ENCODE measurements at regions not wholly inside any gene's neighbourhood (a gene's known extent, or its start where the extent isn't known, plus 50 kb on each side); places are given as distances from the start of the nearest gene placed in this dataset.

GRCh38 chr2:207428573-207428972, 101.2 kb upstream of the CREB1 start:
- H3K9me2 ChIP-seq = no peaks in the 10 kb centered on the region
- no peak for DNase-seq
- no peaks in the 10 kb centered on the region for H3K79me2 ChIP-seq (ENCODE audit: insufficient read depth)
- 100% methylated on average over 1 of the region's 1 CpG for WGBS (ENCODE audit: low lambda C conversion rate)
- no peaks in the 10 kb centered on the region for H3K36me3 ChIP-seq (replicated peaks in 1 of 2; ENCODE audit: control insufficient read depth in 1 of 2, insufficient read depth in 2 of 2, low read length in 1 of 2)
- no peaks in the 10 kb centered on the region for H3K27me3 ChIP-seq (ENCODE audit: insufficient read depth)
- H3F3A ChIP-seq (replicated peaks; ENCODE audit: insufficient read depth) = no peaks in the 10 kb centered on the region
- ChIA-PET CTCF (no interaction called here), POLR2A (no interaction called here)
- peaks cover 0 to 2% of the 10 kb centered on the region in 2 experiments; a peak in 1 of 4 replicates for H3K4me1 ChIP-seq (ENCODE audit: control insufficient read depth in 1 of 2, insufficient read depth in 2 of 2, low read depth in 1 of 2, low read length in 1 of 2)
- H3K27ac ChIP-seq (ENCODE audit: low read depth in 2 of 2, low read length in 1 of 2) = no peak overlapping the region
- no peaks in the 10 kb centered on the region; the same call in 1 of the 2 replicates for H3K9me3 ChIP-seq
- no peak overlapping the region for H3K4me2 ChIP-seq
- H3K9ac ChIP-seq = no peak overlapping the region
- TF ChIP-seq JUND (IDR thresholded peaks at IDR 0.05) (no peak), TEAD4 (IDR thresholded peaks at IDR 0.05; ENCODE audit: borderline replicate concordance, insufficient read depth) (no peak), EP300 (IDR thresholded peaks at IDR 0.05; ENCODE audit: borderline replicate concordance in 1 of 2, low read depth in 1 of 2, low read length in 1 of 2) (no peak), RXRA (IDR thresholded peaks at IDR 0.05; ENCODE audit: borderline replicate concordance, low read depth) (no peak), TCF12 (IDR thresholded peaks at IDR 0.05) (no peak), NRF1 (IDR thresholded peaks at IDR 0.05; ENCODE audit: low read depth, low read length) (no peak), MAX (IDR thresholded peaks at IDR 0.05; ENCODE audit: low read depth) (no peak)
- H2AFZ ChIP-seq (ENCODE audit: low read depth) = no peak overlapping the region
- H4K20me1 ChIP-seq (ENCODE audit: insufficient read depth) = no peaks in the 10 kb centered on the region
- no peak overlapping the region for H3K4me3 ChIP-seq (ENCODE audit: low read depth in 2 of 2, low read length in 1 of 2)

GRCh38 chr2:207432453-207432852, 97.3 kb upstream of the CREB1 start:
- no peaks in the 10 kb centered on the region for H3F3A ChIP-seq (replicated peaks; ENCODE audit: insufficient read depth)
- H4K20me1 ChIP-seq (ENCODE audit: insufficient read depth) = no peaks in the 10 kb centered on the region
- no peak overlapping the region for H3K4me3 ChIP-seq (ENCODE audit: low read depth in 2 of 2, low read length in 1 of 2)
- H3K9me3 ChIP-seq = no peaks in the 10 kb centered on the region
- no peak for TF ChIP-seq RXRA (IDR thresholded peaks at IDR 0.05; ENCODE audit: borderline replicate concordance, low read depth)
- H3K4me1 ChIP-seq (ENCODE audit: control insufficient read depth in 1 of 2, insufficient read depth in 2 of 2, low read depth in 1 of 2, low read length in 1 of 2) = peaks cover 0 to 19% of the 10 kb centered on the region in 2 experiments; a peak in 2 of 4 replicates
- H3K9me2 ChIP-seq = no peaks in the 10 kb centered on the region
- no peak overlapping the region for H3K4me2 ChIP-seq
- no peak for DNase-seq
- no peak overlapping the region for H3K9ac ChIP-seq
- no peaks in the 10 kb centered on the region for H3K36me3 ChIP-seq (replicated peaks in 1 of 2; ENCODE audit: control insufficient read depth in 1 of 2, insufficient read depth in 2 of 2, low read length in 1 of 2)
- peak overlapping the region in 1 of 2 experiments; percentile 8; a peak in 1 of 4 replicates for H3K27ac ChIP-seq (ENCODE audit: low read depth in 2 of 2, low read length in 1 of 2)
- ChIA-PET CTCF (no interaction called here), POLR2A (no interaction called here)
- no peaks in the 10 kb centered on the region for H3K79me2 ChIP-seq (ENCODE audit: insufficient read depth)
- no peaks in the 10 kb centered on the region for H3K27me3 ChIP-seq (ENCODE audit: insufficient read depth)
- 64% methylated on average over 3 of the region's 3 CpGs for WGBS (ENCODE audit: low lambda C conversion rate)
- H2AFZ ChIP-seq (ENCODE audit: low read depth) = no peak overlapping the region

GRCh38 chr2:207434306-207434705, 95.5 kb upstream of the CREB1 start:
- H3K4me3 ChIP-seq (ENCODE audit: low read depth in 2 of 2, low read length in 1 of 2) = no peak overlapping the region
- H3K9me3 ChIP-seq = no peaks in the 10 kb centered on the region
- no peak overlapping the region for H3K9ac ChIP-seq
- no peak for DNase-seq
- H3K79me2 ChIP-seq (ENCODE audit: insufficient read depth) = no peaks in the 10 kb centered on the region
- H3K36me3 ChIP-seq (replicated peaks in 1 of 2; ENCODE audit: control insufficient read depth in 1 of 2, insufficient read depth in 2 of 2, low read length in 1 of 2) = no peaks in the 10 kb centered on the region
- no peaks in the 10 kb centered on the region for H4K20me1 ChIP-seq (ENCODE audit: insufficient read depth)
- no peaks in the 10 kb centered on the region for H3K27me3 ChIP-seq (ENCODE audit: insufficient read depth)
- 90% methylated on average over 1 of the region's 1 CpG for WGBS (ENCODE audit: low lambda C conversion rate)
- no peaks in the 10 kb centered on the region for H3F3A ChIP-seq (replicated peaks; ENCODE audit: insufficient read depth)
- H3K4me1 ChIP-seq (ENCODE audit: control insufficient read depth in 1 of 2, insufficient read depth in 2 of 2, low read depth in 1 of 2, low read length in 1 of 2) = peaks cover 0 to 28% of the 10 kb centered on the region in 2 experiments; a peak in 2 of 4 replicates
- H3K27ac ChIP-seq (ENCODE audit: low read depth in 2 of 2, low read length in 1 of 2) = no peak overlapping the region; a peak in 1 of 4 replicates
- CTCF ChIA-PET = interaction anchor here (0.9 to 1.3 kb wide), 3 partner anchors 11 to 453 kb away, joined by 3 to 5 read pairs (median 3); no protein-coding TSS in a partner anchor
- H3K9me2 ChIP-seq = no peaks in the 10 kb centered on the region
- H2AFZ ChIP-seq (ENCODE audit: low read depth) = no peak overlapping the region
- POLR2A ChIA-PET = interaction anchor here (0.7 kb wide), 1 partner anchor 268 kb away, joined by 3 read pairs; the partner anchor contains the start of gene KLF7
- no peak overlapping the region for H3K4me2 ChIP-seq
- TF ChIP-seq NFIC (IDR thresholded peaks at IDR 0.05; ENCODE audit: borderline replicate concordance) (no peak), ELF1 (IDR thresholded peaks at IDR 0.05) (no peak), POLR2AphosphoS5 (IDR thresholded peaks at IDR 0.05; ENCODE audit: low read depth, low read length) (no peak), JUND (IDR thresholded peaks at IDR 0.05) (no peak), TEAD4 (IDR thresholded peaks at IDR 0.05; ENCODE audit: borderline replicate concordance, insufficient read depth) (no peak), CTCF (IDR thresholded peaks at IDR 0.05) (no peak), USF2 (IDR thresholded peaks at IDR 0.05; ENCODE audit: borderline replicate concordance, low read depth, low read length) (no peak), MXI1 (IDR thresholded peaks at IDR 0.05; ENCODE audit: low read depth, low read length) (no peak), CHD2 (IDR thresholded peaks at IDR 0.05; ENCODE audit: low read length, partially characterized antibody) (no peak), MEF2A (IDR thresholded peaks at IDR 0.05; ENCODE audit: borderline replicate concordance, low read depth) (no peak), ZBTB33 (IDR thresholded peaks at IDR 0.05; ENCODE audit: borderline replicate concordance, low read depth) (no peak), SMC3 (IDR thresholded peaks at IDR 0.05; ENCODE audit: low read depth, low read length) (no peak)
